ENCODE measurements at regions not wholly inside any gene's neighbourhood (a gene's known extent, or its start where the extent isn't known, plus 50 kb on each side); places are given as distances from the start of the nearest gene placed in this dataset.

DNA sequence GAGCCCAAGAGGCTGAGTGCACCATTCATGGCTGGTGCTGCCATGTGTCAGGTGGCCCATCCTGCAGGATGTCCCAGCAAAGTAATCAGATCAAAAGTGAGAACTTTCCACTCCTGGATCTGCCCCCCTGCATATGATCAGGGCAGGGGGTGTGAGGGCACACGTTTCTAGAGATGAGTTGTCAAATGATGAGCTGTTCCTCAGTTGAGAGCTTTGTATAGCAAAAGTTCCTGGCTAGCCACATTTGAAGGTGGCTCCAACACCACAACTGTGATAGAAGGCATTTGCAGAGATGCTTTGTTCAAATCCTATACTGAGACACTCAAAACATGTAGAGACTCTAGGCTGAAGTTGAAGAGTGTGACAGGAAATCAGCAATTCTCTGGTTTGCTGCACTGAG is 501.8 kb downstream of the BCOR start:
- H3K36me3 ChIP-seq (ENCODE audit: control insufficient read depth, low read length): no peaks in the 10 kb centered on the region
- no peaks in the 10 kb centered on the region for H3K27me3 ChIP-seq (ENCODE audit: control insufficient read depth, low read length)
- H3F3A ChIP-seq (ENCODE audit: control insufficient read depth, insufficient read depth): no peaks in the 10 kb centered on the region
- no peaks in the 10 kb centered on the region for H3K79me2 ChIP-seq (ENCODE audit: control insufficient read depth, low read length)
- H3K27ac ChIP-seq (ENCODE audit: low read depth, low read length): no peak overlapping the region
- H3K9me3 ChIP-seq (ENCODE audit: control insufficient read depth, insufficient read depth, low read length): no peaks in the 10 kb centered on the region
- TF ChIP-seq EZH2phosphoT487 (IDR thresholded peaks at IDR 0.05; ENCODE audit: borderline replicate concordance, low read length): no peak
- TF ChIP-seq, protein P1, sequence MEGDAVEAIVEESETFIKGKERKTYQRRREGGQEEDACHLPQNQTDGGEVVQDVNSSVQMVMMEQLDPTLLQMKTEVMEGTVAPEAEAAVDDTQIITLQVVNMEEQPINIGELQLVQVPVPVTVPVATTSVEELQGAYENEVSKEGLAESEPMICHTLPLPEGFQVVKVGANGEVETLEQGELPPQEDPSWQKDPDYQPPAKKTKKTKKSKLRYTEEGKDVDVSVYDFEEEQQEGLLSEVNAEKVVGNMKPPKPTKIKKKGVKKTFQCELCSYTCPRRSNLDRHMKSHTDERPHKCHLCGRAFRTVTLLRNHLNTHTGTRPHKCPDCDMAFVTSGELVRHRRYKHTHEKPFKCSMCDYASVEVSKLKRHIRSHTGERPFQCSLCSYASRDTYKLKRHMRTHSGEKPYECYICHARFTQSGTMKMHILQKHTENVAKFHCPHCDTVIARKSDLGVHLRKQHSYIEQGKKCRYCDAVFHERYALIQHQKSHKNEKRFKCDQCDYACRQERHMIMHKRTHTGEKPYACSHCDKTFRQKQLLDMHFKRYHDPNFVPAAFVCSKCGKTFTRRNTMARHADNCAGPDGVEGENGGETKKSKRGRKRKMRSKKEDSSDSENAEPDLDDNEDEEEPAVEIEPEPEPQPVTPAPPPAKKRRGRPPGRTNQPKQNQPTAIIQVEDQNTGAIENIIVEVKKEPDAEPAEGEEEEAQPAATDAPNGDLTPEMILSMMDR (IDR thresholded peaks at IDR 0.05; ENCODE audit: low read depth, low read length, poor library complexity, severe bottlenecking): no peak
- no peak overlapping the region for H3K4me2 ChIP-seq (ENCODE audit: low read length)
- H3K4me3 ChIP-seq (ENCODE audit: low read length): no peak overlapping the region
- no peaks in the 10 kb centered on the region for H3K4me1 ChIP-seq (ENCODE audit: control insufficient read depth, low read length)
- no peaks in the 10 kb centered on the region for H4K20me1 ChIP-seq (ENCODE audit: control insufficient read depth, insufficient read depth, low read depth, low read length)
- no peaks in the 10 kb centered on the region for H3K9me2 ChIP-seq (replicated peaks; ENCODE audit: control insufficient read depth, low read length)

- no peaks in the 10 kb centered on the region for H3K9me2 ChIP-seq (replicated peaks; ENCODE audit: control insufficient read depth, low read length)
- H3K36me3 ChIP-seq (ENCODE audit: control insufficient read depth, low read length): no peaks in the 10 kb centered on the region
- no peak overlapping the region for H3K4me2 ChIP-seq (ENCODE audit: low read length)
- no peaks in the 10 kb centered on the region for H3K4me1 ChIP-seq (ENCODE audit: control insufficient read depth, low read length)
- no peaks in the 10 kb centered on the region for H3K27me3 ChIP-seq (ENCODE audit: control insufficient read depth, low read length)
- no peaks in the 10 kb centered on the region for H3F3A ChIP-seq (ENCODE audit: control insufficient read depth, insufficient read depth)
- no peaks in the 10 kb centered on the region for H3K79me2 ChIP-seq (ENCODE audit: control insufficient read depth, low read length)
- H3K27ac ChIP-seq (ENCODE audit: low read depth, low read length): no peak overlapping the region
- H3K4me3 ChIP-seq (ENCODE audit: low read length): no peak overlapping the region
- no peaks in the 10 kb centered on the region for H4K20me1 ChIP-seq (ENCODE audit: control insufficient read depth, insufficient read depth, low read depth, low read length)
- no peak for TF ChIP-seq EZH2phosphoT487 (IDR thresholded peaks at IDR 0.05; ENCODE audit: borderline replicate concordance, low read length)
- TF ChIP-seq, protein P1 (IDR thresholded peaks at IDR 0.05; ENCODE audit: low read depth, low read length, poor library complexity, severe bottlenecking): no peak
- H3K9me3 ChIP-seq (ENCODE audit: control insufficient read depth, insufficient read depth, low read length): no peaks in the 10 kb centered on the region
Observed at GRCh38 chrX:39596437-39596836, 501.3 kb downstream of the BCOR start.

DNA sequence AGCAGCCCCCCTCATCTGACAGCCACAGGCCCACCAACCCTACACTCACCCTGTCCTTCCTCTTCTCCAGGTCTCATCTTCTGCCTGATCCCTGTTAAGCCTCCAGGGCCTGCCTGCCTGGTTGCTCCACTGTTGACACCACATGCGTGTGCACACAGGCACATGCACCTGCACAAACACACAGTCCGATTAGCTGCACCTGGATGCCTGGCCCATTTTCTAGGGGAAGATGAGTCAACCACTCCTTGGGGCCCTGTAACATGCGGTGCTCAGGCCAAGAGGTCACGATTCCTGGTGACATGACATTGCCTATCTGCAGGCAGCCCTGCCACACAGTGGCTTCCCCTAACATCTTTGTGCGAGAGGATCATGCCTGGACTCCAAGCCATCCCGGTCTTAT is 498.4 kb downstream of the BCOR start:
- no peaks in the 10 kb centered on the region for H3K27me3 ChIP-seq (ENCODE audit: control insufficient read depth, low read length)
- TF ChIP-seq EZH2phosphoT487 (IDR thresholded peaks at IDR 0.05; ENCODE audit: borderline replicate concordance, low read length): no peak
- TF ChIP-seq, protein P1 (IDR thresholded peaks at IDR 0.05; ENCODE audit: low read depth, low read length, poor library complexity, severe bottlenecking): no peak
- H4K20me1 ChIP-seq (ENCODE audit: control insufficient read depth, insufficient read depth, low read depth, low read length): no peaks in the 10 kb centered on the region
- H3K79me2 ChIP-seq (ENCODE audit: control insufficient read depth, low read length): no peaks in the 10 kb centered on the region
- H3K36me3 ChIP-seq (ENCODE audit: control insufficient read depth, low read length): no peaks in the 10 kb centered on the region
- no peaks in the 10 kb centered on the region for H3K4me1 ChIP-seq (ENCODE audit: control insufficient read depth, low read length)
- H3F3A ChIP-seq (ENCODE audit: control insufficient read depth, insufficient read depth): no peaks in the 10 kb centered on the region
- no peak overlapping the region for H3K27ac ChIP-seq (ENCODE audit: low read depth, low read length)
- H3K4me2 ChIP-seq (ENCODE audit: low read length): no peak overlapping the region
- no peaks in the 10 kb centered on the region for H3K9me3 ChIP-seq (ENCODE audit: control insufficient read depth, insufficient read depth, low read length)
- no peak overlapping the region for H3K4me3 ChIP-seq (ENCODE audit: low read length)
- no peaks in the 10 kb centered on the region for H3K9me2 ChIP-seq (replicated peaks; ENCODE audit: control insufficient read depth, low read length)

DNA sequence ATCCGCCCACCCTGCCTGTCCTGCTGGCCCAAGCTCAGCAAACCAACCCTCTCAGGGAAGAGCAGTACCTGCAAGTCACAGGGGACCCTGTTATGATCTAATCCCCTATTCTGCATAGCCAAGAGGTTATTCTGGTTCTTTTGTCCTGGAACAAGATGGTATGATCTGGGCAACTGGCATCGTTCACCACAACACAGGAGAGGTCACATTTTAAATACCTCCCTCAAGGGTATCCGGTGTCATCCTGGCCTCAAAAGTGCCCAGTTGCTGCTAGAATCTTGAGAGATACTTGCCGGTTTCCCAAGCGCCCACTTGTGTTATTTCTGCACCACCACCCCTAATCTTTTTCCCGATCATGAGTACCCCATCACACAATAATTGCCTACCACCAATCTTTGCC is 497.5 kb downstream of the BCOR start:
- Histone ChIP-seq H3K9me2 (replicated peaks; ENCODE audit: control insufficient read depth, low read length) (no peaks in the 10 kb centered on the region), H3K36me3 (ENCODE audit: control insufficient read depth, low read length) (no peaks in the 10 kb centered on the region), H3F3A (ENCODE audit: control insufficient read depth, insufficient read depth) (no peaks in the 10 kb centered on the region), H3K27me3 (ENCODE audit: control insufficient read depth, low read length) (no peaks in the 10 kb centered on the region), H3K4me2 (ENCODE audit: low read length) (no peak overlapping the region), H3K4me3 (ENCODE audit: low read length) (no peak overlapping the region), H3K79me2 (ENCODE audit: control insufficient read depth, low read length) (no peaks in the 10 kb centered on the region), H3K9me3 (ENCODE audit: control insufficient read depth, insufficient read depth, low read length) (no peaks in the 10 kb centered on the region), H3K27ac (ENCODE audit: low read depth, low read length) (no peak overlapping the region), H3K4me1 (ENCODE audit: control insufficient read depth, low read length) (no peaks in the 10 kb centered on the region), H4K20me1 (ENCODE audit: control insufficient read depth, insufficient read depth, low read depth, low read length) (no peaks in the 10 kb centered on the region)
- no peak for TF ChIP-seq EZH2phosphoT487 (IDR thresholded peaks at IDR 0.05; ENCODE audit: borderline replicate concordance, low read length)
- TF ChIP-seq, protein P1 (IDR thresholded peaks at IDR 0.05; ENCODE audit: low read depth, low read length, poor library complexity, severe bottlenecking): no peak

Measured in DOHH2 (cell line).